K562 (cell line): ENCODE measurements at regions not wholly inside any gene's neighbourhood (a gene's known extent, or its start where the extent isn't known, plus 50 kb on each side); places are given as distances from the start of the nearest gene placed in this dataset.

Experiments used
- CHD7 ChIP-seq: fragments of 200-600 bp; sonication (generic); IDR thresholded peaks from one replicate; pipeline ENCODE4 v1.6.1; 2012; ENCODE audit warnings: mild to moderate bottlenecking, low read depth, low read length, inconsistent platforms
- E2F8 ChIP-seq: fragments of 450-650 bp; IDR thresholded peaks from 2 replicates; pipeline ENCODE4 v1.7.1; 2018; ENCODE audit warnings: mild to moderate bottlenecking, low read depth; ENCODE audit not compliant: partially characterized antibody
- GABPB2 ChIP-seq: fragments of 250-450 bp; sonication (Bioruptor Pico); conservative IDR thresholded peaks from 2 replicates; pipeline ENCODE4 v1.5.1; 2021; ENCODE audit warnings: mild to moderate bottlenecking
- IRF2 ChIP-seq: sonication (generic); formaldehyde crosslinking; IDR thresholded peaks from 2 replicates; pipeline ENCODE4 v1.8.1; 2022; ENCODE audit warnings: mild to moderate bottlenecking, missing genetic modification reagents
- POLR2H ChIP-seq: IDR thresholded peaks from 2 replicates; pipeline ENCODE4 v1.6.1; 2016; ENCODE audit warnings: missing genetic modification characterization, low read depth, mild to moderate bottlenecking, control low read depth, missing compliant biosample characterization, moderate library complexity
- TEAD4 ChIP-seq, 2 experiments: sonication (generic) in 1 of 2; formaldehyde crosslinking in 1 of 2; IDR thresholded peaks; 2 replicates each; pipeline versions ENCODE4 v1.6.1 to v1.8.0; 2012 to 2022; ENCODE audit warnings: borderline replicate concordance in 1 of 2, inconsistent platforms in 1 of 2, low read length in 1 of 2, mild to moderate bottlenecking in 1 of 2, missing genetic modification reagents in 1 of 2
- ZNF699 ChIP-seq: fragments of 250-450 bp; sonication (Bioruptor Pico); IDR thresholded peaks from 2 replicates; pipeline ENCODE4 v1.8.0; 2021; ENCODE audit warnings: mild to moderate bottlenecking, moderate library complexity; ENCODE audit not compliant: insufficient replicate concordance

- no peak for TF ChIP-seq E2F8
- TF ChIP-seq GABPB2 (CRISPR knock-in tag), result no peak
- no peak for TF ChIP-seq POLR2H
- TF ChIP-seq IRF2 (CRISPR knock-in tag), result no peak
- TF ChIP-seq ZNF699 (CRISPR knock-in tag), result no peak
- TF ChIP-seq CHD7, result no peak
- no peak for TF ChIP-seq TEAD4 (IDR thresholded peaks at IDR 0.05; ENCODE audit: low read length)
- no peak for TF ChIP-seq TEAD4 (CRISPR knock-in tag; IDR thresholded peaks at IDR 0.05; ENCODE audit: borderline replicate concordance)
These were observed 483.1 kb upstream of the PSMD7 start (continued) for GRCh38 chr16:73813527-73813926.
